WERI-Rb-1 (cell line): ENCODE measurements at regions not wholly inside any gene's neighbourhood (a gene's known extent, or its start where the extent isn't known, plus 50 kb on each side); places are given as distances from the start of the nearest gene placed in this dataset.
A peak's percentile ranks its signal among the peaks of the same experiment; 100 is the strongest.

ENCODE experiments used
- DNase-seq: peaks from one replicate; pipeline ENCODE4 v3.0.0-alpha.2; 2020
- H3K27ac ChIP-seq: fragments of 250-450 bp; sonication (Bioruptor Pico); 2 replicates; pipeline ENCODE4 v1.5.1; 2020; ENCODE audit warnings: mild to moderate bottlenecking, moderate library complexity
- H3K27me3 ChIP-seq: fragments of 250-450 bp; sonication (Bioruptor Pico); 2 replicates; pipeline ENCODE4 v1.5.1; 2021; ENCODE audit warnings: mild to moderate bottlenecking, low read depth, moderate library complexity; ENCODE audit not compliant: insufficient read depth, severe bottlenecking
- H3K36me3 ChIP-seq: fragments of 250-450 bp; sonication (Bioruptor Pico); 2 replicates; pipeline ENCODE4 v1.5.1; 2020; ENCODE audit warnings: mild to moderate bottlenecking, moderate library complexity
- H3K4me3 ChIP-seq: 2 replicates; pipeline ENCODE4 v1.5.1; 2011; ENCODE audit warnings: low read depth, mild to moderate bottlenecking, control low read depth, low read length
- H3K9me3 ChIP-seq: fragments of 250-450 bp; sonication (Bioruptor Pico); 2 replicates; pipeline ENCODE4 v1.5.1; 2021; ENCODE audit warnings: mild to moderate bottlenecking, moderate library complexity; ENCODE audit not compliant: severe bottlenecking
- CTCF ChIP-seq: IDR thresholded peaks from 2 replicates; pipeline ENCODE4 v1.5.1; 2011; ENCODE audit warnings: low read depth, mild to moderate bottlenecking, control low read depth, inconsistent platforms, low read length

DNA sequence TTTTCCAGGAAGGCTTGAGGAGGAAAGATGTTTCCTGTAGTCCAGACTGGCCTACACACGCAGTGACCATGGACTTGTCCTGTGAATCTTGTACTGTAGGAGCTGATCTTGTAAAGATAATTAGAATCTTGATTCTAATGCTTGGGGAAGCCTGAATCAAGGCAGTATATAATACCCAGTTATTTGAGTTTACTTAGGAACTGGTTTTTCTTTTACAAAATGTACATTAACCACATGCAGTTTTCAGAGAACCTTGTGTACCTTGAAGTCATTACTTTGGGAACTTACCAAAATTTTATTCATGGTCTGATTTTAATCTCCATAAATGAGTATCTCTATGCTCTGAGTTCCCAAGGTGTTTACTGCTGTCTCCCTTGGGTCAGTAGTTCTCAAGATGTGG, 439.9 kb upstream of the AZI2 start:
- no peak for DNase-seq
- H3K36me3 ChIP-seq, result no peaks in the 10 kb centered on the region
- H3K9me3 ChIP-seq, result no peaks in the 10 kb centered on the region
- no peak for TF ChIP-seq CTCF
- H3K27me3 ChIP-seq, result no peaks in the 10 kb centered on the region
- no peak overlapping the region for H3K4me3 ChIP-seq
- H3K27ac ChIP-seq, result no peak overlapping the region

DNA sequence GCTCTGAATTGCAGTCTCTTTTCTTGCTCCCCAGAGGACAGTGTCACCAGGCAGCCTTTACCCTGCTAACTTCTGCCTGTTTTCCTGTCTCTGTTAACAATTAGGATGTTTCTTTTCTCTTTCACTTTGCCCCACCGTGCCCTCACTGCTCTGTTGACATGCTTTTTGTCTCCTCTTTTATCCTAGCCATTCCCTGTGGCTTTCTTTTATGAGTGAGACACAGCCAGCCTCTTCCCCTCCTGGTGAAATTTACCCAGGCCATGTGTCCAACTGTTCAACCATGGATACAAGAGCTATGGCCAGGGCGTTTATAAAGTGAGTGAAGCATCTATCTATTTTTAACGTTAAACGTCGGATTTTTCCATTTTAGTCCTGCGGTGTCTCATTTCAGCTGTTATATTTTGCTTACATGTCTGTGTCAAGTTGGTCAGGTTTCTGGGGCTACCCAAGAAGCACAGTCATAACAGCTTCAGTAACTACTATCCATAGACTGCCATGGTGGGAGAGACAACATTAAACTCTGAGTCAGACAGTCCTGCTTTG, 443.2 kb upstream of the AZI2 start:
- Histone ChIP-seq H3K9me3 (no peaks in the 10 kb centered on the region), H3K27me3 (no peaks in the 10 kb centered on the region), H3K36me3 (no peaks in the 10 kb centered on the region), H3K27ac (no peak overlapping the region), H3K4me3 (no peak overlapping the region)
- TF ChIP-seq CTCF, result no peak
- no peak for DNase-seq

DNA sequence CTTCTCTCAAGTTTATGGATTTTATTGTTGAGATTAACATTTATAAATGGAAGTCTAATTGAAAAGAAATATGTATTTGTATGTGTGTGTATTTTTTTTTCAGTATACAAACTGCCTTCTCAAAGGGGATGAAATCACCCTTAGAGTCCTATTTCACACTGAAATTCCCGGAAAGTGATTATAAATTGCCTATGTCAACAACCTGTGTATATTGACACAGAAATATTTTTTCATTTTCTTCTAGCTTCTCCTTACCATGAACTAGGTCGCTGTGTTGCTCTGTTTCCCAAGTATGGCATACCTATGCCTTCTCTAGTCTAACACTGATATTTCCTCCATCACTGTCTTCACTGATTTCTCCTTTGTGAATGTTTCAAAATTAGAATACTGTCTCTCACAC, 444.0 kb upstream of the AZI2 start:
- DNase-seq, result no peak
- no peaks in the 10 kb centered on the region for H3K27me3 ChIP-seq
- H3K4me3 ChIP-seq, result no peak overlapping the region
- H3K27ac ChIP-seq, result no peak overlapping the region
- no peak for TF ChIP-seq CTCF
- H3K9me3 ChIP-seq, result no peaks in the 10 kb centered on the region
- H3K36me3 ChIP-seq, result no peaks in the 10 kb centered on the region

DNA sequence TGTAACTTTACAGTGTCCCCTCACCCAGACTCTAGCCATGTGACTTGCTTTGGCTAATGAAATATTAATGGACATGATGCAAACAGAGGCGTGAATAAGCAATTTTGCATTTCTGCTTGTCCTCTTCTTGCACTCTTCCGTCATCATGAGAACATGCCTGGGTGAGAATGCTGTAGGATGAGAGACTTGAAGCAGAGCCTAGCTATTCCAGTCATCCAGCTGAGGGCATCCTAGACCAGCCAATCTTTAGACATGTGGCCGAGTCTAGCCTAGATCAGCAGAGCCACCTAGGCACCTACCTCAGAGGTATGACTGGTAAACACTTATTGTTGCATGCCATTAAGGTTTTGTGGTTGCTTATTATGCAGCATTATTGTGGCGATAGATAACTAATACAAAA, 450.5 kb upstream of the AZI2 start:
- no peak overlapping the region for H3K4me3 ChIP-seq
- no peaks in the 10 kb centered on the region for H3K36me3 ChIP-seq
- no peaks in the 10 kb centered on the region for H3K27me3 ChIP-seq
- no peaks in the 10 kb centered on the region for H3K9me3 ChIP-seq
- TF ChIP-seq CTCF, result peak; percentile 46; the same call in 1 of the 2 replicates
- H3K27ac ChIP-seq, result no peak overlapping the region
- DNase-seq, result peak; percentile 31

GRCh38 chr3:28800203-28800602, 451.6 kb upstream of the AZI2 start:
- Histone ChIP-seq H3K4me3 (no peak overlapping the region), H3K9me3 (no peaks in the 10 kb centered on the region), H3K27me3 (no peaks in the 10 kb centered on the region), H3K36me3 (no peaks in the 10 kb centered on the region), H3K27ac (no peak overlapping the region)
- DNase-seq, result no peak
- TF ChIP-seq CTCF, result no peak

DNA sequence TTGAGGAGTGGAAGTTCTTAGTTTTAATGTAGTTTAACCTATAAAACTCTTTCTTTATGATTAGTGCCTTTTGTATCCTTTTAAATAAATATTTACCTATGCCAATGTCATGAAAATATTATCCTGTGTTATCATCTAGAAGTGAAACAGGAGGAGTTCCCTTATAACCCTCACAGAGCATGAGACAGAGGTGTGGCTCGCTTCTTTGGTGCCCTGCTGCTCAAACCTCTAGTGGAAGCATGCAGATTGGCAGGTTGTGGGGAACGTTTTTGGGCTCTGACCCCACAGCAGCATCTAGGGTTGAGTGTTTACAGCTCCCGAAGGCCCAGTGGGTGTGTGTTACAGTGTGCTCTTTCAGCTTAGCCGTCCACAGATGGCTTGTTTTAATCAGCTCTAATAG, 459.4 kb upstream of the AZI2 start:
- Histone ChIP-seq H3K4me3 (no peak overlapping the region), H3K9me3 (no peaks in the 10 kb centered on the region), H3K27ac (no peak overlapping the region), H3K27me3 (no peaks in the 10 kb centered on the region), H3K36me3 (no peaks in the 10 kb centered on the region)
- no peak for TF ChIP-seq CTCF
- DNase-seq, result peak; percentile 14
